Pancreas (tissue), 10 donors: ENCODE measurements at regions not wholly inside any gene's neighbourhood (a gene's known extent, or its start where the extent isn't known, plus 50 kb on each side); places are given as distances from the start of the nearest gene placed in this dataset.

Experiments
- ATAC-seq, 4 donors: fragments of 200-7000 bp; cut with Tn5 transposase; one replicate each; pipeline versions ENCODE4 v1.8.0 to v1.9.1; 2020; ENCODE audit warnings: mild to moderate bottlenecking in 4 of 4, moderate library complexity in 4 of 4
- DNase-seq, 6 donors: peaks; one replicate each; pipeline ENCODE4 v3.0.0-alpha.2; 2020
- FAIRE-seq: peaks from 2 replicates; lab custom pipeline; 2012; peaks lifted over from hg19 to GRCh38; lab: Jason Lieb, UNC
- H3K27ac ChIP-seq, 4 donors: fragments of 200-600 bp; sonication (generic); 1 replicate in 3 of 4; 2 replicates in 1 of 4; pipeline versions ENCODE4 v1.5.0 to v1.8.0; 2020
- H3K27me3 ChIP-seq, 4 donors: fragments of 200-600 bp; one replicate each; pipeline ENCODE4 v1.8.0; 2021
- H3K36me3 ChIP-seq, 3 donors: fragments of 200-600 bp; sonication (generic) in 1 of 3; one replicate each; pipeline versions ENCODE4 v1.5.0 to v1.8.0; 2020 to 2021
- H3K4me1 ChIP-seq, 3 donors: fragments of 200-600 bp; one replicate each; pipeline ENCODE4 v1.8.0; 2021
- H3K4me3 ChIP-seq, 4 donors: fragments of 200-600 bp; sonication (generic) in 2 of 4; one replicate each; pipeline versions ENCODE4 v1.5.0 to v1.8.0; 2020 to 2021
- H3K9me3 ChIP-seq, 4 donors: fragments of 200-600 bp; one replicate each; pipeline ENCODE4 v1.8.0; 2021
- WGBS, 2 donors: extraction: QIAGEN DNeasy Blood & Tissue Kit; methylation state at CpG; one replicate each; pipeline ENCODE4 v1.1.7; 2013; 5-methylcytosine and 5-hydroxymethylcytosine counted together
- intact Hi-C, 3 donors: fragments of 100-400 bp; cut with DNase I; formaldehyde crosslinking; loops; one replicate each; pipeline versions ENCODE4 v1.11.1 to v1.14.2; 2022
- TF ChIP-seq, protein P1 (sequence below), 4 donors: fragments of 200-600 bp; sonication (generic) in 3 of 4; IDR thresholded peaks; one replicate each; pipeline versions ENCODE4 v1.5.0 to v1.8.0; 2021; ENCODE audit warnings: antibody characterized with exemption in 4 of 4
- donor health status: healthy with polysubstance abuse.
- donor health status: DM: no; HTN: no; CAD: no; lungs with moderate emphysema.
- donor health status: DM: no; HTN: no; CAD: no.
- donor health status: control.
- donor health status: control.
- donor health status: Bipolar disorder and iron deficiency.
- donor health status: DM: yes; HTN: yes; CAD: no.
- donor health status: DM: no; HTN: no; CAD: no.
- donor health status: DM: no; HTN: no; CAD: no.
- donor health status: DM: yes; HTN: yes; CAD: no.

DNA sequence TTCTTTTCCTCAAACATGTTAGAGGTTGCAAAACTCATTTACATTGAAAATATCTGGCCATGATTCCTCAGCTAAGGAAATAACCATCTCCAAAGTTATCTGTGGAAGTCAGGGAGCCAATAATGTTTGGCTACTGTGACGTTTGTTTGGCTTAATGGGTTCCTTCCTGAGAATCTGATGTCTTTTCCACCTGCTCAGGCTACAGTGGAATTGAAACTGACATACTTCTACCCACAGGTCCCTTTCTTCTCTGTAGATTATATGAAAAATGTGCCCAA, 221.1 kb upstream of the XYLT1 start:
- Histone ChIP-seq H3K27me3 (no peaks in the 10 kb centered on the region), H3K27ac (no peak overlapping the region), H3K9me3 (no peaks in the 10 kb centered on the region), H3K4me3 (no peak overlapping the region), H3K36me3 (no peaks in the 10 kb centered on the region), H3K4me1 (no peaks in the 10 kb centered on the region)
- DNase-seq (no peak), ATAC-seq (no peak), FAIRE-seq (no peak)
- intact Hi-C loops, result no loop called here
- 5 to 9% methylated on average over 1 of the region's 1 CpG for WGBS, 2 donors
- TF ChIP-seq, protein P1, sequence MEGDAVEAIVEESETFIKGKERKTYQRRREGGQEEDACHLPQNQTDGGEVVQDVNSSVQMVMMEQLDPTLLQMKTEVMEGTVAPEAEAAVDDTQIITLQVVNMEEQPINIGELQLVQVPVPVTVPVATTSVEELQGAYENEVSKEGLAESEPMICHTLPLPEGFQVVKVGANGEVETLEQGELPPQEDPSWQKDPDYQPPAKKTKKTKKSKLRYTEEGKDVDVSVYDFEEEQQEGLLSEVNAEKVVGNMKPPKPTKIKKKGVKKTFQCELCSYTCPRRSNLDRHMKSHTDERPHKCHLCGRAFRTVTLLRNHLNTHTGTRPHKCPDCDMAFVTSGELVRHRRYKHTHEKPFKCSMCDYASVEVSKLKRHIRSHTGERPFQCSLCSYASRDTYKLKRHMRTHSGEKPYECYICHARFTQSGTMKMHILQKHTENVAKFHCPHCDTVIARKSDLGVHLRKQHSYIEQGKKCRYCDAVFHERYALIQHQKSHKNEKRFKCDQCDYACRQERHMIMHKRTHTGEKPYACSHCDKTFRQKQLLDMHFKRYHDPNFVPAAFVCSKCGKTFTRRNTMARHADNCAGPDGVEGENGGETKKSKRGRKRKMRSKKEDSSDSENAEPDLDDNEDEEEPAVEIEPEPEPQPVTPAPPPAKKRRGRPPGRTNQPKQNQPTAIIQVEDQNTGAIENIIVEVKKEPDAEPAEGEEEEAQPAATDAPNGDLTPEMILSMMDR (IDR thresholded peaks at IDR 0.05), result no peak

DNA sequence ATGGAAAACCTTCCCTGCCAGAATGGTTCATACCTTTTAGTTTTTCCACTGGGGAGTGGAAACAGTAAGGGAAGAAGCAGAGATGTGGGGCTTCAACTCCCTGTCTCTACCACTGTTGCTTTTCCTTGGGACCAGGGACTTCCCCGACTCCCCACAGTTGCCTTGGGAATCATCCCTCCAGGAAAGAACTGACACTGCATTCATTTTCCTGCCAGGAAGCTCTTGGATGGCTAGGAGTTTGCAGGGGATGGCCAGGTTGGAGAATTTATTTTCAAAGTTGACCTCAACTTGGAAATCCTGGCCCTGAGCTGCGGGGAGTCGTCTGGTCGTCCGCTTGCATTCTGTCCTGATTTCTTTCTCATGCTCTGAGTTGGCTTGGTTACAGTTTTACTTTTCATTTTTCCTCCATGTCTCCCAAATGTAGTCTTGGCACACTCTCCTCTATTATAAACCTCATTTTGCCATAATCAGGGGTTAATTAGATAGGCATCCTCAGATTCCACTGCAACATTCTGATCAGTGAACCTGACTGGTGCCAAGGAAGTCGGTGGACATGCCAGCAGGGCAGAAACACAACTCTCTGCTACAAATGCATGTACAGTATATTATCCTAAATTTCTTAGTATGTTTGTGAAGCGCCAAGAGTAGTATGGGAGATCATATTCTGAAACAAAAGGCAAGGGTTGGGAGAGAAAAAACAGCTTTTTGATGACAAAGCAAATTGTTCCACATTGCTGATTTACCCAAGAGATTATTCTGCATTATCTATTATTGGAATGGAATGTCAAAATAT, 220.5 kb upstream of the XYLT1 start:
- Histone ChIP-seq H3K27me3 (no peaks in the 10 kb centered on the region), H3K27ac (no peak overlapping the region), H3K4me1 (no peaks in the 10 kb centered on the region), H3K9me3 (no peaks in the 10 kb centered on the region), H3K4me3 (no peak overlapping the region), H3K36me3 (no peaks in the 10 kb centered on the region)
- no peak for ATAC-seq
- no peak for FAIRE-seq
- DNase-seq, result no peak
- intact Hi-C loops, result no loop called here
- TF ChIP-seq, protein P1 (IDR thresholded peaks at IDR 0.05), result no peak
- WGBS, 2 donors, result 54 to 58% methylated on average over 7 of the region's 7 CpGs

DNA sequence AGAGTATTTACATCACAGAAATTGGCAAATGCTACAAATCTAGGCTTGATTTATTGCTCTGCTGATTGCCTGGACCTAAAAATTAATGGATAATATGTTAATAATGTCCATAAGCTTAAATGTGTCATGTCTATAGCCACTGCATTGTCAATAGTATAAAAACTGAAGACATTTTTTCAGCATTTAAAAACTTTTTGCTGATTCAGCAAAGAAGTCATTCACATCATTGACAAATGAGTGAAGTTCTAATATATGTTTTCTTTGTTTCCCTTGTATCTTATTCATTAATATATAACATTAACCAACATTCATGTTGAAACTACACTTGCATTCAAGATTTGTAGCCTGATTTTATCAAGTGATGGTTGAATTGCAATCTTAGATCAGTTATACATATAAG, 214.7 kb upstream of the XYLT1 start:
- Histone ChIP-seq H3K9me3 (no peaks in the 10 kb centered on the region), H3K27me3 (peaks cover 0 to 4% (median 0%) of the 10 kb centered on the region in 4 donors), H3K4me3 (no peak overlapping the region), H3K36me3 (no peaks in the 10 kb centered on the region), H3K27ac (no peak overlapping the region), H3K4me1 (no peaks in the 10 kb centered on the region)
- no peak for FAIRE-seq
- no peak for ATAC-seq
- intact Hi-C loops, result no loop called here
- TF ChIP-seq, protein P1 (IDR thresholded peaks at IDR 0.05), result no peak
- DNase-seq, result no peak

DNA sequence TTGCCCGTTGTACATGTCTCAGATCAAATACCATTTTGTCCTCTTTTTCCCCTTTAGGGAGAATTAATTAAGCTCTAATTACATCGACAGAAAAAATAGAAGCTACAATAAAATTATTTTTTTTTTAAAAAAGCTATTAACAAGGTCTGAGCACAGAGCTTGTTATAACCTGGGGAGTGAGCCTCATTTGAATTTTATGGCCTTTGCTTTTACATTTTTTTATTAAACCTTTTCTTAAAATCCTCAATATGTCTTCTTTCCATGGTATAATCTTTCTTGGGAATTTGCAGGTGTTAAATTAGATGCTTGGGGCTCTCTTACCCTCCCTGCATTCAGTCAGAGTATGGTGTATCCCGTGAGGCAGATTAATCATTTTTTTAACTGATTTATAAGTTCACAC, 212.5 kb upstream of the XYLT1 start:
- FAIRE-seq, result no peak
- no peak overlapping the region for H3K27ac ChIP-seq

DNA sequence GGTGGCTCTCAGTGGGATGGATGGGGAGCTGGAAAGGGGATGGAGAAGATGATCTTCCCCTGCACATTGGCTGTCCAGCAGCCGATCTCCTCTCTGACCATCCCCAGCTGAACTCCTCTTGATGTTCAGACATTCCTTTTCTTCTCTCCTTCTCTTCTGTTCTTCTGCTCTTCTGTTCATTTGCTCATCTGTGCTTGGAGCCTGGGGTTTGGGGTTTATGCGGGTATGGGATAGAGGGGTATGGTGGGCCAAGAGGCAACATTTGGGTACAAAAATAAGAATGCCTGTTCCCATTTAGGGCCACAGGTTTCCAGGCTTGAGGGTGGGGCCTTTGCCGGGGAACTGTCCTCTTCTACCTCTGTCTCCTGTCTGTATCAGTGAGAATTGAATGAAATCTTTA, 205.4 kb upstream of the XYLT1 start:
- peaks cover 0 to 3% (median 0%) of the 10 kb centered on the region in 4 donors for H3K27me3 ChIP-seq
- H3K9me3 ChIP-seq, result no peaks in the 10 kb centered on the region
- no peak overlapping the region for H3K27ac ChIP-seq
- TF ChIP-seq, protein P1 (IDR thresholded peaks at IDR 0.05), result no peak
- H3K4me3 ChIP-seq, result no peak overlapping the region
- ATAC-seq (no peak), DNase-seq (no peak), FAIRE-seq (no peak)
- H3K4me1 ChIP-seq, result no peaks in the 10 kb centered on the region
- 77 to 98% methylated on average over 3 of the region's 3 CpGs for WGBS, 2 donors
- intact Hi-C loops, result no loop called here
- H3K36me3 ChIP-seq, result no peaks in the 10 kb centered on the region

More for the DNA sequence above, 212.5 kb upstream of the XYLT1 start:
- peaks cover 0 to 4% (median 0%) of the 10 kb centered on the region in 4 donors for H3K27me3 ChIP-seq
- intact Hi-C loops, result no loop called here
- DNase-seq, result no peak
- no peaks in the 10 kb centered on the region for H3K4me1 ChIP-seq
- H3K4me3 ChIP-seq, result no peak overlapping the region
- ATAC-seq, result no peak
- no peaks in the 10 kb centered on the region for H3K36me3 ChIP-seq
- WGBS, 2 donors, result 30 to 41% methylated on average over 3 of the region's 3 CpGs
- H3K9me3 ChIP-seq, result no peaks in the 10 kb centered on the region
- TF ChIP-seq, protein P1 (IDR thresholded peaks at IDR 0.05), result no peak
